CD4-positive, alpha-beta T cell treated with Interferon alpha-2 for 1 hour (primary cell): ENCODE measurements at regions not wholly inside any gene's neighbourhood (a gene's known extent, or its start where the extent isn't known, plus 50 kb on each side); places are given as distances from the start of the nearest gene placed in this dataset.
"Not testable (repeated sequence)": the region's sequence is repeated elsewhere in the genome, so short reads cannot be mapped to it uniquely, and the experiment has no call there.

Experiments used
- DNase-seq, 2 donors: peaks; one replicate each; pipeline ENCODE4 v3.0.0-alpha.2; 2020 to 2022

DNA sequence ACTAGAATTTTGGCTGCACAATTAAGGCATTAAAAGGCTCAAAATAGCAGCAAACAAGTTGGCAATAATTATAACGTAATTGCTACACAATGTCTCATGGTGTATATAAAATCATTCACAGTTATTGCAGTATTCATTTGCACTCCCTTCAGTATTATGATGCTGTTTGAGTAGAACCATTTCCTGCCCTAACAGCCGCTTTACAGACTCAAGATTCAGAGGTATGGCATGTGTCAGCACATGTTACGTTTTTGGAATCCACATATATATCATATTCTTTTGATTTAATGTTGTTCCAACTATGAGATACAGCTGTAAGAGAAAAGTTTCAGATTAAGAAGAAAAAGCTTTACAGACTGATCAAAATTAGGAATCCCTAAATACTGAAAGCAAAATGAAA, 56.3 kb upstream of the NCKAP5 start:
- DNase-seq: no peak

DNA sequence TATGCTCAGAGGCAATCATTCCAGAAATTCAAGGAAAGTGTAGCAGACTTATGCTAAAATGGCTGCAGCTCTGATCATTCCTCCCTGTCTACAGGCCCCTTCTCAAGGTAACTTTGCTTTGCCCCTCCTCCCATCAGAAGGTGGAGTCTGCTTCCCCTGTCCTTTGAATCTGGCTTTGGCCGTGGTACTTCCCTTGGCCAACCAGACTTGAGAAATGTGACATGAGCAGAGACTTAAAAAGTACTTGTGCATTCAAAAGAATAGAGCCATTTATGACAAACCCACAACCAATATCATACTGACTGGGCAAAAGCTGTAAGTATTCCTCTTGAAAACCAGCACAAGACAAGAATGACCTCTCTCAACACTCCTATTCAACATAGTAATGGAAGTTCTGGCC, 59.5 kb upstream of the NCKAP5 start:
- DNase-seq: no peak

DNA sequence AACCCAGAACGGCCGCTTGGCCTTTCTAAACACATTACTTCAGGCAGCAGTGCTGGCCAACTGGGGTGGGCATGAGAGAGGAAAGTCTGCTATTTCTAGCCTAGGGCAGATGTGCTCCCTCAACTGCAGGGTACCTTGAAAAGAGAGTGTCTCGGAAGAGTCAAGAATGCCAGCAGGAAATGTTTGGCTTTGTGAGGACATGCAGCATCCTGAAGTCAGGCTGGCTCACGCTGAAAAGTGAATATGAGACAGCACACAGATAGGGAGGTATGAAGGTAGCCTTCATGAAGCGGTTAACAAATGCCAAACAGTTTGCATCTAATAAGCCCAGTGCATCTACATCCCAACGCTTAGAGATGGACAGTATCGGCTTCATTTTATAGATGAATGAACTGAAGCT, 65.0 kb upstream of the NCKAP5 start:
- DNase-seq: no peak

DNA sequence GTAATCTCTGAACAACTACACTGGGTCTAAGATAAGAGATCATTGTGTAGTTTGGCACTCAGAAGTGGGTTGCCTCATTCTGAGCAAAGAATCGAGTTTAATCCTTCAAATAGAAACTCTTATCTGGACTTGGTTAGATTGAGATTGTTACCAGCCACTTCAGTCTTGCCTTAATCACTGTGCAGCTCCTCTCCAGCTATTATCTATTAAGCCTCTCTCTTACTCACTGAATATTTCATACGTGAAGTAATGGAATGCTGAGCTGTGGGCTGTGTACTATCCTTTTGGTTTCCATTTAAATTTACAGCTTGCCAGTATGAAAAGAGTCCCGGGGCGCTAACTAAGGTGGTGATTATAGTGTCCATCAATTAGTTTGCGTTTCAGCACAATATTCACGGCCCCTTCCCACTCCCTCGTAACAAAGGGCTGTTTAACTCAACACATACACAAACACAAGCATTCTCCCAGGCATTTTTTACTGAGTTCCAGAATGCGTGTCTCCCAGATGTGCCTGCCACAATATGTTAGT, 65.7 kb upstream of the NCKAP5 start:
- DNase-seq: no peak

DNA sequence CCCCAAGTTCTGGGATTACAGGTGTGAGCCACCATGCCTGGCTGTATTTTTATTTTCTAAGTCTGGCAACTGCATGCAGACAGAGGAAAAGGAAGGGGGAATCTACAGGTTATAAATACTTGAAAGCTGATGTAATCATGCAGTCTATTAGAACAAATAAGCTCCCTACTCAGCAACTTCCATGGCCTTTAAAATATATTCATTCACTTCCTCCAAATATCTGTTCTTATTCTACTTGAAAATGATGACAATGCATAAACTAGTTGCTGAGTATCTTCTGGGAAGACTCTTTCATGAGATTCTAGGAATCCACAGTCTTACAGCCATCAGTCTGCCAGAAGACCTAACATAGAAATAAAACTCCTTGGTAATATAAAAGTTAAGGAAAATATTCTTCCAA, 66.9 kb upstream of the NCKAP5 start:
- DNase-seq: no peak

DNA sequence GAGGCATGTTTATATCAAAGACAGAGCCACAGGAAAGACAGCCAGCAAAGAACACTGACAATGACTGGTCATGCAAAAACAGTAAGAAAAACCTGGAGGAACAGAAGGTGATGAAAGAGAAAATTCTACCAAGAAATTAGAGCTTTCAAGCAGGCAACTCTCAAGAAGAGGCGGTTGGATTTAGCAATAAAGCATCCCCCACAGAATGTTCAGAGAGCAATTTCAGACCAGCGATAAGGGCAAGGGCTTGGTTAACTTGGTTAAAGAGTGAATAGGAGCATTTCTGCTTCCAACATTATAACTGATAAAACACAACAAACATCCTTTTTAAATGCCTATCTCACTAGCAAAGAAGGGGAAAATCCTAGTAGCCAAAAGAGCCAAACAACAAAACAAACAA, 68.0 kb upstream of the NCKAP5 start:
- DNase-seq: no peak

DNA sequence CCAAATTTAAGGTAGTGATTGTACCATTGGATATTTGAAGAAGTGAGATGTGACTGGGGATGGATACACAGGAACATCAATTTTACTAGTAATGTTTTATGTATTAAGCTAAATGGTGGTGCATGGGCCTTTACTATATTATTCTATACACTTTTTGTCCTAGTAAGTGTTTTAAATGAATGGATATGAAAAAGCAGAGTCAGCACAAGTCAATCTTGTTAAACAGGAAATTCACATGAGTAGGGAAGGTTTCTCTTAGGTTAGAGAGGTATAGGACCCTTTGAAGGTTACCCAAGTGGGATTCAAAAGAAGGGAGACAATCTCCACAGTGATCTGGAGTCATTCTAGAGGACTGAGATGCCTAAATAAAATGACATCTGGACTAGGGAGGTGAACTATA, 71.8 kb upstream of the NCKAP5 start:
- DNase-seq: no peak

DNA sequence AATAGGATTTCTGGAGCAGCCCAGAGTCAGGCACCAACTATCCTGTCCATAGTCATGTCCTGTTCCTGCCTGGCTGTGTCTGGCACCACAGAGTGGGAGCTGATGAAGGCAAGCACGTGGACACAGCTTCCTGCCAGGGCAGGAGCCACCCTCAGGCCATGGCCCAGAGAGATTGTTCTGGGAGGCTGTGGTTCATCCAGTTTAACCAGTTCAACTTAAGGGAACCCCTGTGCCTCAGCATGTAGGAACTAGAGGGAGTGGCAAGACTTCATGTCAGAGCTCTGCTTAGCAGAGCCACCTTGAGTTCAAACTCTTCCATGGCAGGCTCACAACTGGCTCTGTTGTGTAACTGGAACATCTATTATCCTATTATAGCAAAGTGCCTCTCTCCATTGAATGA, 73.2 kb upstream of the NCKAP5 start:
- no peak for DNase-seq

DNA sequence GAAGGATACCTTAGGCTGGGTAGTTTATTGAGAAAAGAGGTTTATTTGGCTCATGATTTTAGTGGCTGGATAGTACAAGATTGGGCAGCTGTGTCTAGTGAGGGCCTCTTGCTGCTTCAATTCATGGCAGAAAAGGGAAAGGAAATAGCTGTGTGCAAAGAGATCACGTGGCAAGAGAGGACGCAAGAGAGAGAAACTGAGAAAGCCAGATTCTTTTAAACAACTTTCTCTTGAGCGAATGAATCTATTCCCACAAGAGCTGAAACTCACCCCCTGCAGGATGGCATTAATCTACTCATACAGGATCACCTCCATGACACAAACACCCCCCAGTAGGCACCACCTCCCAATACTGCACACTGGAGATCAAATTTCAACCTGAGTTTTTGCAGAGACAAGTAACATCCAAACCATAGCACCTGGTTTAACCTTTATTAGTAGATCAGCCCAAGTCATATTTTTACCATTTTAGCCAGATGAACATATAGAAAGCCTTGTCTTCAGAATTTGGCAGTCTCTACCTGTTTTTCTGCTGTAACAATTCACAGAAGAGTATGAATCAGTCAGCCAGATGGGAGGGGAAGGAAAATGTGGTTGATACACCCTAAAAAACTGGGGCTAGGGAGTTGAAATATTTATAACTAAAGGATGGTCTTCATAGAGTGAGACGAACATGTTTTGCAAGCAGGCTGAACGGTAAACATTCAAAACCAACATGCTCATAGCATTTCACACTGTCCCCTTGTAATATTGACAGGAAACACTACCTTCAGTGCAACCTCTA, 73.9 kb upstream of the NCKAP5 start:
- DNase-seq: no peak

DNA sequence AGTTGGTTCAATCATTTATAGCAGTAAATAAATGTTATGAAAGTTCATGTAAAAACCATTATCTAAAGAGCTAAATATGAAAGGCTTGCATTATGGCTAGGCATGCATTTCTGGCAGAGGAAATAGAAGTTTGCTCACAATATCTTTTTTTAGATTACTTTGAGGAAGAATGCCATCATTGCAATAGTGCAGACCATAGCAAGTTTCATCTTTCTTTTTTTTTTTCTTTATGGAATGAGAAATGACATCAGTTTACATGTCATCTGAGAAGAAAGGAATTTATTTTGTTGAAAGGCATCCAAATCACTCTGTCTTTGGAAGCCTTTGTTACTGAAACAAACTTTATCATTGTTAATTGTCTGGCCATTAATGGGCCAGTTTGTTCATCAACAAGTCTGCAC, 74.5 kb upstream of the NCKAP5 start:
- DNase-seq: no peak

DNA sequence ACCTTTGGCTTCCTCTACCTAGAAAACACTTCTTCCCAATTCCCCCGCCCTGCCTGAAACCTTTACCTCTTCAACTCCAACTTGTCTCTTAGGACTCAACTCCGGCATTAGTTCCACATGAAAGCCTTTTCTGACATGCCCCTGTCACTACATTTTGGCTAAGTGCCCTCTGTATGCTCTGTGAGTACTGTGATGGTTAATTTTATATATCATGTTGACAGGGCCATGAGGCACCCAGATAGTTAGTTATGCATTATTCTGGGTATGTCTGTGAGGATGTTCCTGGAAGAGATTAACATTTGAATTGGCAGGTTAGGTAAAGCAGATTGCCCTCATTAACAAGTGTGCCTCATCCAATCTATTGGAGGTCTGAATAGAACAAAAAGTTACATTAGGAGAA, 75.6 kb upstream of the NCKAP5 start:
- no peak for DNase-seq

DNA sequence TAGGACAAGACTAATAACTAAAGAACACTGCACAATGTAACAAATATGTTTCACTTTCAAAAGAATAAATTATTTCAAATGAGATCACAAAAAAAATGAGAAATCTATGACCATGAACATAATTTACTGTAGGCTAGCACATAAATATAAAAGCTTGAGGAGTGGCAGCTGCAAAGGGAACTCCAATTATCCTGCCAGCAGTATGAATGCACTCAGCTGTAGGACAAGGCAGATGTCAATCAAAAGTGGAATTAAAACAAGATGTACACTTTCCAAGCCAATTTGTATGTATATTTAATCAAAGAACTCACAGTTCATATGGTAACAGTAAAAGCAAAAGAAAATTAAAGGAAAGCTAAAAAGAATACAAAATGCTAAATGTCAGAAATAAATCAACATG, 76.6 kb upstream of the NCKAP5 start:
- DNase-seq: no peak

DNA sequence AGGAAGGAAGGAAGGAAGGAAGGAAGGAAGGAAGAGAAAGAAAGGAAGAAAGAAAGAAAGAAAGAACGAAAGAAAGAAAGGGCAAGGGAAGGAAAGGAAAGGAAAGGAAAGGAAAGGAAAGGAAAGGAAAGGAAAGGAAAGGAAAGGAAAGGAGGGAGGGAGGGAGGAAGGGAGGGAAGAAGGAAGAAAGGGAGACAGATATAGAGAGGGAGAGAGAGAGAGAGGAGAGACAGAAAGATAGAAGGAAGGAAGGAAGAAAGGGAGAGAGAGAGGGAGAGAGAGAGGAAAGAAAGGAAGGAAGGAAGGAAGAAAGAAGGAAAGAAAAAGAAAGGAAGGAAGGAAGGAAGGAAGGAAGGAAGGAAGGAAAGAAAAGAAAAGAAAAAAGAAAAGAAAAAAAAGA, 79.1 kb upstream of the NCKAP5 start:
- DNase-seq: not testable (repeated sequence)

DNA sequence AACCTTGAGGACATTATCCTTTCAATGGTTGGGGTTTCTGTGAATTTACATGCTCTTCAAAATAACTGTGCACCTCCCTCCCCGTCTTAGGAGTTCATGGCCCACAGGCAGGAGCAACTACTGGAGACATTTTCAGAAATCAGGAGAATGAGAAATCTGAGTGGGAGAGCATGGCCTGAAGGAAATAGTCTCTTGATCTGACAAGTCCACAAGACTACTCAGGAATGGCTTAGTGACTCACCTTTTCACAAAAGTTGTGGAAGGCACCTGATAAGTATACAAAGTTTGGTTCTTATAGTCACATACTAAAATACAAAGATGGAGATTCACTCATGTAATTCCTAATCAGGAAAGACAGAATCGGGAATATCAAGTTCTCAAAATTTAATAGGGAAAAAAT, 83.6 kb upstream of the NCKAP5 start:
- DNase-seq: no peak

DNA sequence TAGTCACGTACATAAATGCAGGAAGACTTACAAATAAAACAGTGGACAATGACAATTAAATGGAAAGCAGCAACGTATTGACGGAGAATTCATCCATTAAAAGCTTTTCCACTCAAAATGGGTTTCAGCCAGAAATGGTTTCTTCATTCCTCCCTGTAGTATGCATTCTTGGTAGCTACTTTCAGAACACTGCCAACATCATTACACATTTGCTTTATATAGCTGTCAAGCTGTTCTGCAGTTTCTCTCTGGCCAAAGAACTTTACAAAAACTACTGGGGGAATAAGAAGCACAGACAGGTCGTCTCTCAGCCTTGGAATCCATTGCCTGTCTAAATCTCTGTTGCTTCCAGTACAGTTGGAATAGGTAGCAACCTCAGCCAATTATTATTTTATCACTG, 84.1 kb upstream of the NCKAP5 start:
- DNase-seq: no peak

DNA sequence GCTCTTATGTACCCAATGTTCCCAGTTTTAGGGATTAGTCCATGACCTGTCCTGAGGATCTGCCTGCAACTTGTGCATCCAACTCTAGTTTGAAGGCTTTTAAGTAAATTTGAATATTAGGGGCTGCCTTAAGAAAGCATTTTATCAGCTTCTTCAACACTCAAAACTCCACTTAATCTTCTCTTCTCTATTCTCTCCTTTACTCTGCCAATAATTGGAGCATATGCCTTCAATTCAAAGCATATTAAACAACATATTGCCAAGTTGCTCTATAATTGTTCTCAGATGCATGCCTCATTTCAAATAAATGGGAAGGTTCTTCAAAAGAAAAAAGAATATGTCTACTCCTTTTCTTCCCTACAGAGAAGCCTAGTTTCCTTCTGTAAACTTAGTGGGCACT, 84.8 kb upstream of the NCKAP5 start:
- DNase-seq: no peak

DNA sequence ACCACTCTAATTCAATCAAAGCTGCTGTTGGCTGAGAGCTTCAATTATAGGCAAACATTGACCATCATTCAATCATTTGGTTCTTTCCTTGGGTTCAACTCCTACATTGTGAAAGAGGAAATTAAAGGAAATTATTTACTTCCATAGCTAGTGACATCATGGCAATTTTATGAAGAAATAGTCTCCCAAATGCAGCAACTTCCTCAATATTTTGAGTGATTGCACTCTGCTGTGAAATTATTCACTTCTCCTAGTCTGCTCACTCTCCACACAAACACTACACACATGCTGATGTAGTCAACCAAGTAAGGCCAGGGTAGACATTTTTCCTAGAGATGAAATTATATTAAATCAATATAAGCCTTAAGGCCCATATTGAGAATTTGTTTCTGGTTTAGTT, 86.7 kb upstream of the NCKAP5 start:
- no peak for DNase-seq

DNA sequence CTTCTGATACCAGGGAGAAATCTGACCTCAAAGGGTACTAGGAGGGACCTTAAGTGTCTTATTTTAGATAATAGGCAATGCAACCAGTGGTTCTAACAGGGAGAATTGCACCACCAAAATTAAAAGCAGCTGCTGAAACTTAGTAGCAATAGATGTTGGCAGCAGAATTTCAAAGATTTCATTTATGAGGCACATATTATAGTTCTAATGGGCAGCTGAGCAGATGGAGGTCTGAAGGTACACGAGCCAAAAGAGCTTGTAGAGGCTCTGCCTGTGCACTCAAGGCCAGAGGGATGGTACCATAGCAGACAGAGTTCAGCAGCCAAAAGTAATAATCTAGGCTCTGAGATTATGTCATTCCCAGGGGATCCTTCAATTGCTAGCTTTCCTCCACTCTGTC, 87.3 kb upstream of the NCKAP5 start:
- DNase-seq: no peak

DNA sequence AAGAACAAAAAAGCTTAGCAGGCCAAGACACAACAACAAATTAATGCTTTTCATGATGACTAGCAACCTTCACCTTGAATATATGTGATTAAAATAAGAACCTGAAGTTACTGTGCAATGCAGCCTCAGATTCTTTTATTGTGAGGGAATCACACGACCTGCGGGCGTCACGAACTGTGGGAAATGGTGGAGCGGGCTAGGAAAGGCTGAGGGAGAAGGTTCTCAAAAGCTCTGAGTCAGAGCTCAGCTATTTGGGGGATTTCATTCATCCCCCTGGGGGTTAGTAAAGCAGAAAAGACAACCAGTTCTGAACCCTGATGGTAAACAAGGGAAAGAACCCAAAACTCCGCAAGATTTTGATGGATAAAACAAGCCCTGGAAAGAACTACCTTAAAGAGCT, 89.3 kb upstream of the NCKAP5 start:
- no peak for DNase-seq

DNA sequence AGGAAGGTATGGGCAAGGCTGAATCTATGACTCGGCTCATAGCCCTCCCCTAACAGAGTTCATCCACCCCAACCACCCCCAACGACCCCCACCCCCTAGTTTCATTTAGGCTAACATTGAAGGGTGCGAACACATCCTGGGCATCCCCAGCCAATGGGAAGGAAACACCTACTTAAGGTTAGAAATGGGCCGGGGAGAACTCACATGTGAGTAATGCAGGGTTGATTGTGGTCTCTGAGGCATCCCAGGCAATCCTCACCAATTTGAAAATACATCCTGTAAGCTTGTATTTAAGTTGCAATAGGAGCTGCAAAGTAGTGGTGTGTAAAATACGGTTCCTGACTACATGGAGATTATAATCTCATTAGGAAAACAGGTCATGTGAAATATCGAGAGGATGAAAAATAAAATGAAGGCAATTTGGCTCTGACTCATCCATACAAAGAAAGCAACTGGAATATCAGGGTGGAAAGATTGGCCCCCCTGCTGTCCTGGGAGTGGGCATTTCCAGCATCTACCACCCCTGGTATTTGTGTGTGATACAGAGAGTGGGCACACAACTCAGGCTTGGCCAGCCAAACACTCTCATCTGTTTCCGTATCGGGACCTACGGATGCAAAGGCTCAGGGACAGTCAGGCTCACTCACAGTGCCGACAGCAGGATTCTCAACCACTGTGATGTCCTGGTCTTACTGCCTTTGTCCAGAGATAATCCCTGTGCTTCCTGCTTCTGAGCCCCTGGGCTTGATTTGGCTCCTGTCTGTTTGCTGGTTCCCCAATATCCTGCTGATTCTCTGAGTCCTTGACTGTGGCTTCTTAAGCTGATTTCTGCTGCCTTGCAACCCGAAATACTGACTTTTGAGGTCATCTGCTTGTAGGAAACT, 90.0 kb upstream of the NCKAP5 start:
- DNase-seq: no peak

DNA sequence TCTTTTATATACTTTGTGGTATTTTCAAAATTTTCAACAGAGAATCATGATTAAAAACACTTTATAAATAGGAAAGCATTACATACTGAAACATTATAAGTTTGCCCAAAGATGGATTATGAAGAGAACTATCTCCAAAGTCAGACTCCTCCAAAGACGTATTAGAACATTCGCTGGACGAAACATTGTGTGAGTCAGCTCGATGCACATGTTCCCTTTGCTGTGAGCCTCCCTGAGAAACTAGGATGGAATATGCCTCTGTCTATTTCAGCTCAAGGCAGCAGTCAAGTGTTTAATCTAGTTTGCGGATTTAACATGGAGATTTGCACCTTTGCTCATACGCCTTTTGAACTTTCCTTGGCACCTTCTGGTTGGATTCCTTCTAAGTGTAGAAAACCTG, 92.2 kb upstream of the NCKAP5 start:
- no peak for DNase-seq

DNA sequence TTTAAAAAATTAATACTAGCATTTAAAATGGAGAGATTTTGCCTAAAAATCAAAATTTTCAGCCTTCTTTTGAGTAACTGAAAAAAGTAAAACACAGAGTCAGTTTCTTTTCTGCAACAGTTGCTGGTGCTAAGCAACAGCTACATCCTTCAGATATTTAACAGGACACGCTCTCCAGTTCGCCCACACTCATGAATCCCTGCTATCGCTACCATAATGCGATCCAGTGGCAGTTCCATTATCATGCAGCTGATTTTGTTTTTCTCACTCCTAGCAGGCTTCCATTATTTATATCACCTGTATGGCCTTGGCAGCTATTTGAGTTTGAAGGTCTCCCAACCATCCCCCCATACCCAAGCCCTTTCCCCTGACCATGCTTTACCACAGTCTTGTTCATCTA, 93.1 kb upstream of the NCKAP5 start:
- no peak for DNase-seq

DNA sequence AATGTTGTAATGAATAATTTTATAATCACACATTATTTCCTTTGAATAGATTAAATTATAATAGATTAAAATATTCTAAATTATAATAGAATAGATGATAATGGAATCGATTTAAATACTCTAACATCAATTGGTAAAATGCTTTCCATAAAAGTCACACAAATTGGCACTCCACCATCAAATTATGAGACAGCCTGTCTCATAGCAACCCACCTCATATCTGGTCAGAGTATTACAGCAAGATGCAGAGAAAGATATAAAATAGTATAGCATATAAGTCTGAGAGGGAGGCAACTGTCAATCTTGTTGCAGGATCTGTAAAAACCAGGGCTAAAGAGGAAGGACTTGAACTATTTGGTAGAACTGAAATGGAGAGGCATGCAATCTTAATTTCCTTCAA, 98.4 kb upstream of the NCKAP5 start:
- no peak for DNase-seq

DNA sequence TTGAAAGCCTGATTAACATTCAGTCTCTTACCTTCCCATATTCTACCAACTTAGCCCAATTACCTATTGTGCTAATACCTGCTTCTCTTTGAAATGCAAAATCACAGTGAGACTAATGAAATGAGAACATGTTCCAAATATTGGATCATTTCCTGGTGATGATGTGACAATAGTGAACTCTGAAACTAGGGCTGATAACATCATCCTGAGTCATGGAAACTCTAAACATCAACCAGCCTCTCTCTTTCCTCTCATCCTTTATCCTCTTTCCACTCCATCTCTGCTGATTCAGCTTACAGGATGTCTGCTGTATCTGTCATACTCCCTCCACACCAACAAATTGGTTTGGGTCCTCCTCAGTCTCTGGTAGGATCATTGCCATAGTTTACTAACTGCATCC, 98.8 kb upstream of the NCKAP5 start:
- DNase-seq: no peak
